ENCODE measurements at regions not wholly inside any gene's neighbourhood (a gene's known extent, or its start where the extent isn't known, plus 50 kb on each side); places are given as distances from the start of the nearest gene placed in this dataset.

GRCh38 chr11:96538104-96538503 is 148.3 kb downstream of the JRKL start:
- TF ChIP-seq CTCF (IDR thresholded peaks at IDR 0.05) (no peak), POLR2A (IDR thresholded peaks at IDR 0.05) (no peak)

Measured in Peyer's patch (tissue), 4 donors.